Esophagus squamous epithelium (tissue), 4 donors: ENCODE measurements at regions not wholly inside any gene's neighbourhood (a gene's known extent, or its start where the extent isn't known, plus 50 kb on each side); places are given as distances from the start of the nearest gene placed in this dataset.

ENCODE experiments used
- CTCF ChIP-seq, 6 experiments: fragments of 450-650 bp in 4 of 6; fragments of 200-600 bp in 2 of 6; sonication (generic) in 2 of 6; IDR thresholded peaks; one replicate each; pipeline ENCODE4 v1.5.1; 2016 to 2019; ENCODE audit warnings: antibody characterized with exemption in 6 of 6, mild to moderate bottlenecking in 4 of 6, moderate library complexity in 4 of 6
- POLR2A ChIP-seq, 4 donors: fragments of 450-650 bp; IDR thresholded peaks; one replicate each; pipeline ENCODE4 v1.6.1; 2017; ENCODE audit warnings: antibody characterized with exemption in 4 of 4, mild to moderate bottlenecking in 4 of 4, moderate library complexity in 3 of 4

GRCh38 chr10:77717336-77717735 is 79.7 kb upstream of the KCNMA1 start:
- TF ChIP-seq CTCF (IDR thresholded peaks at IDR 0.05), result no peak
- TF ChIP-seq POLR2A (IDR thresholded peaks at IDR 0.05), result no peak
